SK-N-SH treated with all-trans-retinoic acid at 6 μM for 48 hours (cell line): ENCODE measurements at regions not wholly inside any gene's neighbourhood (a gene's known extent, or its start where the extent isn't known, plus 50 kb on each side); places are given as distances from the start of the nearest gene placed in this dataset.

Experiments used
- ATAC-seq: fragments of 200-7000 bp; cut with Tn5 transposase; 3 replicates; pipeline ENCODE4 v1.9.1; 2020; ENCODE audit warnings: mild to moderate bottlenecking, moderate library complexity
- ARNTL ChIP-seq: fragments of 450-650 bp; formaldehyde crosslinking; IDR thresholded peaks from 2 replicates; pipeline ENCODE4 v1.5.0; 2020; ENCODE audit warnings: low read depth, mild to moderate bottlenecking, moderate library complexity, borderline replicate concordance
- CREB5 ChIP-seq: fragments of 250-450 bp; sonication (Bioruptor Pico); IDR thresholded peaks from 2 replicates; pipeline ENCODE4 v1.5.1; 2020; ENCODE audit warnings: low read depth, mild to moderate bottlenecking, moderate library complexity
- CSDC2 ChIP-seq: fragments of 250-450 bp; sonication (Bioruptor Pico); IDR thresholded peaks from 2 replicates; pipeline ENCODE4 v1.5.0; 2020; ENCODE audit warnings: mild to moderate bottlenecking, moderate library complexity
- ESRRG ChIP-seq: fragments of 250-450 bp; sonication (Bioruptor Pico); IDR thresholded peaks from 2 replicates; pipeline ENCODE4 v1.6.1; 2021; ENCODE audit warnings: mild to moderate bottlenecking
- ISL1 ChIP-seq: fragments of 250-450 bp; sonication (Bioruptor Pico); IDR thresholded peaks from 2 replicates; pipeline ENCODE4 v2.1.2; 2022; ENCODE audit warnings: mild to moderate bottlenecking, moderate library complexity
- PPARA ChIP-seq: fragments of 250-450 bp; sonication (Bioruptor Pico); IDR thresholded peaks from 2 replicates; pipeline ENCODE4 v1.5.0; 2020; ENCODE audit warnings: mild to moderate bottlenecking, borderline replicate concordance
- RARB ChIP-seq: fragments of 250-450 bp; sonication (Bioruptor Pico); IDR thresholded peaks from 2 replicates; pipeline ENCODE4 v1.8.0; 2021; ENCODE audit warnings: mild to moderate bottlenecking, moderate library complexity
- SNAI2 ChIP-seq: fragments of 250-450 bp; sonication (Bioruptor Pico); IDR thresholded peaks from 2 replicates; pipeline ENCODE4 v1.5.0; 2020; ENCODE audit warnings: mild to moderate bottlenecking, moderate library complexity
- TCF4 ChIP-seq: fragments of 250-450 bp; sonication (Bioruptor Pico); IDR thresholded peaks from 2 replicates; pipeline ENCODE4 v1.8.0; 2021; ENCODE audit warnings: mild to moderate bottlenecking, moderate library complexity, borderline replicate concordance
- TOX ChIP-seq: fragments of 250-450 bp; sonication (Bioruptor Pico); IDR thresholded peaks from 2 replicates; pipeline ENCODE4 v1.8.0; 2021; ENCODE audit warnings: mild to moderate bottlenecking, moderate library complexity, borderline replicate concordance
- TSHZ2 ChIP-seq: fragments of 250-450 bp; sonication (Bioruptor Pico); IDR thresholded peaks from 2 replicates; pipeline ENCODE4 v1.5.0; 2020; ENCODE audit warnings: mild to moderate bottlenecking, moderate library complexity
- ZC3H10 ChIP-seq: fragments of 250-450 bp; sonication (Bioruptor Pico); IDR thresholded peaks from 2 replicates; pipeline ENCODE4 v1.5.1; 2021; ENCODE audit warnings: mild to moderate bottlenecking, moderate library complexity
- ZFP3 ChIP-seq: fragments of 250-450 bp; sonication (Bioruptor Pico); IDR thresholded peaks from 2 replicates; pipeline ENCODE4 v1.5.0; 2020; ENCODE audit warnings: mild to moderate bottlenecking, moderate library complexity
- ZFP30 ChIP-seq: fragments of 450-650 bp; formaldehyde crosslinking; IDR thresholded peaks from 2 replicates; pipeline ENCODE4 v1.5.0; 2022; ENCODE audit warnings: mild to moderate bottlenecking, moderate library complexity
- ZNF8 ChIP-seq: fragments of 450-650 bp; formaldehyde crosslinking; IDR thresholded peaks from 2 replicates; pipeline ENCODE4 v1.5.0; 2020; ENCODE audit warnings: mild to moderate bottlenecking, moderate library complexity
- TF ChIP-seq, protein P1 (sequence below): fragments of 250-450 bp; sonication (Bioruptor Pico); IDR thresholded peaks from 2 replicates; pipeline ENCODE4 v1.8.0; 2021; ENCODE audit warnings: low read depth, mild to moderate bottlenecking, moderate library complexity, borderline replicate concordance
- TF ChIP-seq, protein P2 (sequence below): fragments of 250-450 bp; sonication (Bioruptor Pico); IDR thresholded peaks from 2 replicates; pipeline ENCODE4 v1.5.1; 2021; ENCODE audit warnings: mild to moderate bottlenecking, moderate library complexity
- TF ChIP-seq, protein P3 (sequence below): fragments of 250-450 bp; sonication (Bioruptor Pico); IDR thresholded peaks from 2 replicates; pipeline ENCODE4 v1.8.0; 2020; ENCODE audit warnings: mild to moderate bottlenecking, moderate library complexity, borderline replicate concordance

GRCh38 chr16:86070971-86071370 is 172.0 kb downstream of the IRF8 start (continued):
- TF ChIP-seq, protein P1, sequence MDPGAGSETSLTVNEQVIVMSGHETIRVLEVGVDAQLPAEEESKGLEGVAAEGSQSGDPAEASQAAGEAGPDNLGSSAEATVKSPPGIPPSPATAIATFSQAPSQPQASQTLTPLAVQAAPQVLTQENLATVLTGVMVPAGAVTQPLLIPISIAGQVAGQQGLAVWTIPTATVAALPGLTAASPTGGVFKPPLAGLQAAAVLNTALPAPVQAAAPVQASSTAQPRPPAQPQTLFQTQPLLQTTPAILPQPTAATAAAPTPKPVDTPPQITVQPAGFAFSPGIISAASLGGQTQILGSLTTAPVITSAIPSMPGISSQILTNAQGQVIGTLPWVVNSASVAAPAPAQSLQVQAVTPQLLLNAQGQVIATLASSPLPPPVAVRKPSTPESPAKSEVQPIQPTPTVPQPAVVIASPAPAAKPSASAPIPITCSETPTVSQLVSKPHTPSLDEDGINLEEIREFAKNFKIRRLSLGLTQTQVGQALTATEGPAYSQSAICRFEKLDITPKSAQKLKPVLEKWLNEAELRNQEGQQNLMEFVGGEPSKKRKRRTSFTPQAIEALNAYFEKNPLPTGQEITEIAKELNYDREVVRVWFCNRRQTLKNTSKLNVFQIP (CRISPR knock-in tag) = no peak
- no peak for TF ChIP-seq ESRRG
- TF ChIP-seq, protein P2, sequence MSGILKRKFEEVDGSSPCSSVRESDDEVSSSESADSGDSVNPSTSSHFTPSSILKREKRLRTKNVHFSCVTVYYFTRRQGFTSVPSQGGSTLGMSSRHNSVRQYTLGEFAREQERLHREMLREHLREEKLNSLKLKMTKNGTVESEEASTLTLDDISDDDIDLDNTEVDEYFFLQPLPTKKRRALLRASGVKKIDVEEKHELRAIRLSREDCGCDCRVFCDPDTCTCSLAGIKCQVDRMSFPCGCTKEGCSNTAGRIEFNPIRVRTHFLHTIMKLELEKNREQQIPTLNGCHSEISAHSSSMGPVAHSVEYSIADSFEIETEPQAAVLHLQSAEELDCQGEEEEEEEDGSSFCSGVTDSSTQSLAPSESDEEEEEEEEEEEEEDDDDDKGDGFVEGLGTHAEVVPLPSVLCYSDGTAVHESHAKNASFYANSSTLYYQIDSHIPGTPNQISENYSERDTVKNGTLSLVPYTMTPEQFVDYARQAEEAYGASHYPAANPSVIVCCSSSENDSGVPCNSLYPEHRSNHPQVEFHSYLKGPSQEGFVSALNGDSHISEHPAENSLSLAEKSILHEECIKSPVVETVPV (CRISPR knock-in tag) = no peak
- no peak for TF ChIP-seq TCF4 (CRISPR knock-in tag)

DNA sequence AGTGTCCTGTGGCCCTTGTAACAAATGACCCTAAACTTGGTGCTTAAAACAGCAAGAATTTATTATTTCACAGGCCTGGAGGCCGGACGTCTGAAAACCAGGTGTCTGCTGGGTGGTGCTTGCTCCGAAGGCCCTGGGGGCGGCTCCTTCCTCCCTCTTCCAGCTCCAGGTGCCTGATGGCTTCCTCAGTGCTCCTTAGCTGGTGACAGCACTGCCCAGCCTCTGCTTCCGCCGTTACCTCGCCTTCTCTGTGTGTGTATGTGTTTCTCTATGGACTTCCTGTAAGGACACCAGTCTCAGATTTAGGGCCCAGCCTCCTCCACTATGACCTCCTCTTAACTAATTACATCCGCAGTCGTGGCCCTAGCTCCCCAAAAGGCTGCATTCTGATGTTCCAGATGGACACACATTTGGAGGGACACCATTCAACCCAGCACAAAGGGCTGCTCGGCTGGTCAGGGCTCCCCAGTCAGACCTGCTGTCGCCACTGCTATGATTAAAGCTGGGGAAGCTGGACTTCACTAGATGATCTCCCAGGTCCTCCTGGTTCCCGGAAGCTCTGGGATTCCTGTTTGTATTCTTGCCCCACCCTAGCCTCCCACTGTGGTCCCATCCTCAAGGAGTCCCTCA is 172.8 kb downstream of the IRF8 start:
- ATAC-seq = no peak
- TF ChIP-seq, protein P2 (CRISPR knock-in tag) = no peak
- TF ChIP-seq TCF4 (CRISPR knock-in tag) (no peak), ZNF8 (CRISPR knock-in tag) (no peak)

DNA sequence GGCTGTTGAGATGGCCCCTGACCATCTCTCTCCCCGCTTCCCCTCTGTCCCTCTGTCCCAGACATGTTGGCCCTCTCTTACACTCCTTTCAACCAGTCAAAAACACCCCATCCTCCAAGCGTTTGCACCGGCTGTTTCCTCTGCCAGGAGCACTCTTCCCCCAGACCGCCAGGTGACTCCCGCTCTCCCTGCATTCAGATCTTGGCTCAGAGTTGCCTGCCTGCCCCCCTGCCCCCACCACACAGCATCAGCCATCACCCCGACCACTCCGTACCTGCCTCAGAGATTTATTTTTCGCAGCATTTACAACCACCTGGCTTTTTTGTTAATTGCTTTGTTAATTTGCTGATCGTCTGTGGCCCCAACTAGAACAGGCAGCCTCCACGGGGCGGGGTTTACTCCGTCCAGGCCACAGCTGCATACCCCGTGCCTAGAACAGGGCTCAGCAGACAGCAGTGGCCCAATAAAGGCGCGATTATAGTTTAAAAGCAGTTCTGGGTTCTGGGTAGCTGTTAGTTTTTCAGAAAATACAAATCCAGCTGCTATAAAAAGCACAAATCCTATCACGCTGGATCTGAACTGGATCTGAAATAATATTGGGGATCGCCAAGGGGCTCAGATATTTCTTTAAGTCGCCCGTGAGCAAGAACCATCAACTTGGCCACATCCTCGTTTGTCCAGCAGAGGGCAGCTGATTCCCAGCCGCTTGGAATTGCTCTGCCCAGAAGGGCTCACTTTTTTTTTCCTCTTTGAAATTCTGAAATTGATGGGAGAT is 173.6 kb downstream of the IRF8 start:
- no peak for TF ChIP-seq ISL1 (CRISPR knock-in tag)
- TF ChIP-seq, protein P3, sequence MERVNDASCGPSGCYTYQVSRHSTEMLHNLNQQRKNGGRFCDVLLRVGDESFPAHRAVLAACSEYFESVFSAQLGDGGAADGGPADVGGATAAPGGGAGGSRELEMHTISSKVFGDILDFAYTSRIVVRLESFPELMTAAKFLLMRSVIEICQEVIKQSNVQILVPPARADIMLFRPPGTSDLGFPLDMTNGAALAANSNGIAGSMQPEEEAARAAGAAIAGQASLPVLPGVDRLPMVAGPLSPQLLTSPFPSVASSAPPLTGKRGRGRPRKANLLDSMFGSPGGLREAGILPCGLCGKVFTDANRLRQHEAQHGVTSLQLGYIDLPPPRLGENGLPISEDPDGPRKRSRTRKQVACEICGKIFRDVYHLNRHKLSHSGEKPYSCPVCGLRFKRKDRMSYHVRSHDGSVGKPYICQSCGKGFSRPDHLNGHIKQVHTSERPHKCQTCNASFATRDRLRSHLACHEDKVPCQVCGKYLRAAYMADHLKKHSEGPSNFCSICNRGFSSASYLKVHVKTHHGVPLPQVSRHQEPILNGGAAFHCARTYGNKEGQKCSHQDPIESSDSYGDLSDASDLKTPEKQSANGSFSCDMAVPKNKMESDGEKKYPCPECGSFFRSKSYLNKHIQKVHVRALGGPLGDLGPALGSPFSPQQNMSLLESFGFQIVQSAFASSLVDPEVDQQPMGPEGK (CRISPR knock-in tag) = no peak
- no peak for TF ChIP-seq CSDC2 (CRISPR knock-in tag)
- TF ChIP-seq ZFP30 = no peak
- no peak for TF ChIP-seq ZFP3 (CRISPR knock-in tag)
- ATAC-seq = peak; percentile 89

DNA sequence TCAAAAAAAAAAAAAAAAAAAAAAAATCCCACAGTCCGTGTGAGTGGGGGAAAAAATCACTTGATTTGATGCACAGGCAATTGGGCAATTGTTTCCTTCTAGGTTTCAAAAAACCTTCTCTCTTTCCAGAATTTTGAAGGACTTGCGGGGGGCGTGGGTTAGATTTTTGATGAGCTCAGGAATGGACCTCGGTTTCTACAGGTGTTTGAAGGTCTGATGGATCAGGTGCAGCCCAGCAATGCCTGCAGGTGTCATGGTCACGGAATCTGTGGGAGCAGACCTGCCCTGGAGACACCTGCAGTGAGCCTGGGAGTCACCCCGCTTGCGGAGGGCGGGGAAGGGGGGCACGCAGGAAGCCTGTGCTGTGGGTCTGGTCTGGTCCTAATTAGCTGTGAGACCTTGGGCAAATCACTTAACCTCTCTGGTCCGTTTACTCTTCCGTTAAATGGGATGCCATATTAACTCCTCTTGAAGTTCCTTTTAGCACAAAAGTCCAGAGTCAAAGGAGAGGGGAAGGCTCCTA is 174.2 kb downstream of the IRF8 start:
- no peak for ATAC-seq
- TF ChIP-seq ZFP30 (no peak), TSHZ2 (CRISPR knock-in tag) (no peak), ZNF8 (CRISPR knock-in tag) (no peak), RARB (no peak), SNAI2 (CRISPR knock-in tag) (no peak), TCF4 (CRISPR knock-in tag) (no peak), TOX (CRISPR knock-in tag) (no peak), PPARA (CRISPR knock-in tag) (no peak), CSDC2 (CRISPR knock-in tag) (no peak), ARNTL (no peak), ZC3H10 (CRISPR knock-in tag) (no peak), CREB5 (CRISPR knock-in tag) (no peak), ESRRG (no peak), ZFP3 (CRISPR knock-in tag) (no peak), ISL1 (CRISPR knock-in tag) (no peak)
- TF ChIP-seq, protein P2 (CRISPR knock-in tag) = no peak
- TF ChIP-seq, protein P3 (CRISPR knock-in tag) = no peak
